Immature natural killer cell (primary cell): ENCODE measurements at regions not wholly inside any gene's neighbourhood (a gene's known extent, or its start where the extent isn't known, plus 50 kb on each side); places are given as distances from the start of the nearest gene placed in this dataset.

Experiments used
- DNase-seq, 3 donors: peaks; one replicate each; pipeline ENCODE4 v3.0.0; 2022; ENCODE audit warnings: mixed read lengths in 1 of 3
- H3K27ac Mint-ChIP-seq, 6 donors: one replicate each; pipeline ENCODE4 v1.8.0; 2020; ENCODE audit warnings: mixed read lengths in 6 of 6, mild to moderate bottlenecking in 5 of 6, inconsistent platforms in 4 of 6, moderate library complexity in 3 of 6
- H3K27me3 Mint-ChIP-seq, 3 donors: one replicate each; pipeline ENCODE4 v1.8.0; 2020 to 2021; ENCODE audit warnings: low read depth in 3 of 3, mild to moderate bottlenecking in 3 of 3, mixed read lengths in 3 of 3, moderate library complexity in 3 of 3, inconsistent platforms in 1 of 3
- H3K36me3 Mint-ChIP-seq, 3 donors: one replicate each; pipeline ENCODE4 v1.8.0; 2020; ENCODE audit warnings: mixed read lengths in 3 of 3, inconsistent platforms in 2 of 3, mild to moderate bottlenecking in 2 of 3
- H3K4me1 Mint-ChIP-seq, 2 donors: one replicate each; pipeline ENCODE4 v1.8.0; 2020; ENCODE audit warnings: inconsistent platforms in 2 of 2, mild to moderate bottlenecking in 2 of 2, mixed read lengths in 2 of 2, moderate library complexity in 1 of 2
- H3K4me3 Mint-ChIP-seq, 5 donors: one replicate each; pipeline ENCODE4 v1.8.0; 2020; ENCODE audit warnings: mild to moderate bottlenecking in 5 of 5, mixed read lengths in 5 of 5, inconsistent platforms in 3 of 5, moderate library complexity in 3 of 5
- H3K9me3 Mint-ChIP-seq, 6 donors: one replicate each; pipeline ENCODE4 v1.8.0; 2020; ENCODE audit warnings: mild to moderate bottlenecking in 6 of 6, mixed read lengths in 6 of 6, inconsistent platforms in 4 of 6, moderate library complexity in 3 of 6

- Mint-ChIP-seq H3K9me3 (peaks cover 0 to 5% (median 0%) of the 10 kb centered on the region in 6 donors), H3K36me3 (no peaks in the 10 kb centered on the region), H3K27me3 (peaks cover 0 to 4% (median 0%) of the 10 kb centered on the region in 3 donors), H3K4me3 (no peak overlapping the region), H3K4me1 (no peaks in the 10 kb centered on the region), H3K27ac (no peak overlapping the region)
- DNase-seq = no peak
These were observed 193.2 kb upstream of the GHITM start for GRCh38 chr10:83945982-83946718.

- Mint-ChIP-seq H3K4me1 (peaks cover 18 to 20% of the 10 kb centered on the region in 2 donors), H3K9me3 (peaks cover 0 to under 1% (median 0%) of the 10 kb centered on the region in 6 donors), H3K27me3 (peaks cover 0 to 3% (median 2%) of the 10 kb centered on the region in 3 donors), H3K36me3 (no peaks in the 10 kb centered on the region), H3K4me3 (no peak overlapping the region), H3K27ac (no peak overlapping the region)
- no peak for DNase-seq
These were observed 187.0 kb upstream of the GHITM start for GRCh38 chr10:83952314-83952713.

DNA sequence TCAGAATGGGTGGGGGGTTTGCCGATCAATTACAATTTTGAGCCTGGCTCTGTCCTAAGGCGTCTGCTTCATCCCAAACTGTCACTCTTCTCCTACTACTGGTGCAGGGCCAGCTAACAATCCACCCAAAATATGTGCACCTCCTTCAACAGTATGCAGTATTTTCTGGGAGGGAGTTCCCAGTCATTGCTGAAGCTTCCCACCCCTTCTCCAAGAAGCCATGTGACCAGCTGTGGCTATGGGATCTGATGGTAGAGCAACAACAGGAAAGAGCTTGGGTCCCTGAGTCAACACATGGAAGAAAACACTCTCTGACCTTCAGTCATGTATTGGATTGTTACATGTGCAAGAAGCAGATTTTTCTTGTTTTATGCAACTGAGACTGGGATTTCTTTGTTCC lies 185.7 kb upstream of the GHITM start:
- H3K27ac Mint-ChIP-seq = no peak overlapping the region
- no peaks in the 10 kb centered on the region for H3K9me3 Mint-ChIP-seq
- peaks cover 2 to 3% (median 2%) of the 10 kb centered on the region in 3 donors for H3K27me3 Mint-ChIP-seq
- no peaks in the 10 kb centered on the region for H3K36me3 Mint-ChIP-seq
- DNase-seq = no peak
- peak overlapping the region in 1 of 5 donors; percentile 16 for H3K4me3 Mint-ChIP-seq
- H3K4me1 Mint-ChIP-seq = peaks cover 25 to 27% of the 10 kb centered on the region in 2 donors

GRCh38 chr10:83954193-83954799 lies 185.0 kb upstream of the GHITM start:
- DNase-seq = no peak
- Mint-ChIP-seq H3K36me3 (no peaks in the 10 kb centered on the region), H3K4me1 (peaks cover 32 to 34% of the 10 kb centered on the region in 2 donors), H3K9me3 (no peaks in the 10 kb centered on the region), H3K27me3 (peaks cover 2 to 3% (median 2%) of the 10 kb centered on the region in 3 donors), H3K4me3 (peak overlapping the region in 3 of 5 donors; percentile 0 to 55 (median 10)), H3K27ac (no peak overlapping the region)

DNA sequence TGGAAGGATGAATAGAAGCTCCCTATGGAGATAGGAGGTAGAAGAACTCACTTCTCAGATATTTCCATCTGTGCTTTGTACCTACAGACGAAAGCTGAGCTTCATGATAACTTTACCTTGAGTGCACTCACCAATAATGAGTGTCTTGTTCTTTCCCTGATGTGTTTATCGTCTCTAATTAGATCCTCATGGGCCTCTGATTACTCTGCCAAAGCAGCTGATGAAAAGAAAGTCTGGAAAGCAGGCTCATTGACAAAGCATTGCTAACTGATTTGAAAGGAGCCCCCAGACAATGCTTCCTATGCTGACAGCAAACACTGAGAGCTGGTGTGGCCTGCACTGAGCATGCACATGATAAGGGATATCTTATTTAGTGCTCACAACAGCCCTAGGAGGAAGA lies 183.9 kb upstream of the GHITM start:
- H3K9me3 Mint-ChIP-seq = no peaks in the 10 kb centered on the region
- H3K27ac Mint-ChIP-seq = no peak overlapping the region
- no peaks in the 10 kb centered on the region for H3K36me3 Mint-ChIP-seq
- H3K4me1 Mint-ChIP-seq = peaks cover 43 to 45% of the 10 kb centered on the region in 2 donors
- H3K27me3 Mint-ChIP-seq = peaks cover 2 to 7% (median 5%) of the 10 kb centered on the region in 3 donors
- no peak overlapping the region for H3K4me3 Mint-ChIP-seq
- DNase-seq = no peak

- no peak overlapping the region for H3K4me3 Mint-ChIP-seq
- H3K36me3 Mint-ChIP-seq = no peaks in the 10 kb centered on the region
- DNase-seq = no peak
- H3K9me3 Mint-ChIP-seq = peaks cover 0 to under 1% (median 0%) of the 10 kb centered on the region in 6 donors
- peaks cover 2 to 7% (median 5%) of the 10 kb centered on the region in 3 donors for H3K27me3 Mint-ChIP-seq
- H3K4me1 Mint-ChIP-seq = peaks cover 44 to 46% of the 10 kb centered on the region in 2 donors
- peak overlapping the region in 1 of 6 donors; percentile 51 for H3K27ac Mint-ChIP-seq
These were observed 182.0 kb upstream of the GHITM start for GRCh38 chr10:83957168-83957947.

DNA sequence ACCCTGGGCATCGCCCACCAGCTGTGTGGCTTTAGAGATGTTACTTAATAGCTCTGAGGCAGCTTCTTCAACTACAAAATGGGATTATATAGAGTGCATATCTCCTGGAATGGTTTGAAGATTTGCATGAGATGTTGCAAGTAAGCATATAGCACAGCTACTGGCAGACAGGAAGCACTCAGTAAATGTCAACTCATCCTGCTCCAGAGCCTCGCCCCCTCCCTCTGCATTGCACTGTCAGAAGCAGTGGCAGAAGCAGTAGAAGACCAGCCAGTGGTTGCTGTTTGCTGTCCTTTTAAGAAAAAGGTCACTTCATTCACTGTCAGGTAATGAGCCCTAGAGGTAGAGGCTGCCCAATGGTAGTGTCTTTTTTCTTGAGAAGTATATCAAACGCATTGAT lies 180.0 kb upstream of the GHITM start:
- Mint-ChIP-seq H3K4me1 (peaks cover 28 to 33% of the 10 kb centered on the region in 2 donors), H3K4me3 (peak overlapping the region; percentile 5 to 57 (median 39)), H3K36me3 (no peaks in the 10 kb centered on the region), H3K27ac (peak overlapping the region; percentile 26 to 56 (median 41)), H3K27me3 (peaks cover 2 to 11% (median 5%) of the 10 kb centered on the region in 3 donors), H3K9me3 (peaks cover 0 to 5% (median 0%) of the 10 kb centered on the region in 6 donors)
- DNase-seq = peak in 1 of 3 donors; percentile 9

DNA sequence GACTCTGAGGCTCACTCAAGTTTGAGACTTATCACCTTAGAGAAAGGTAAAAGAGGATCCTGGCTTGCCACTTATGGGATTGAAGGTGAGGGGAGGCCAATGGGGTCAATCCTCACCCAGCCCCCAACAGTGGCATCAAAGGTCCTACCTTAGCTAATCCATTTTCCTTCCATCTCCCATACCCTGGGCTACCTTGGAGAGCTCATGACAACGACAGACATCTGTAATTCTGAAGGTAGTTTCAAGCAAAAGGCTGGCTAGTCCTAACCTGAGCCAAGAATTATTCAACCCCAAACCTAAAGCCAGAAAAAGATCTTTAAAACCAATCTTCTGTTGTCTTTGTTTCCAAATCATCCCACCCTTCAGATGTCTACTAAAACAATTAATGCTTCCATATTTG lies 179.2 kb upstream of the GHITM start:
- H3K9me3 Mint-ChIP-seq = peaks cover 0 to 5% (median 0%) of the 10 kb centered on the region in 6 donors
- DNase-seq = no peak
- H3K36me3 Mint-ChIP-seq = no peaks in the 10 kb centered on the region
- H3K27ac Mint-ChIP-seq = peak overlapping the region in 1 of 6 donors; percentile 38
- peaks cover 2 to 8% (median 5%) of the 10 kb centered on the region in 3 donors for H3K27me3 Mint-ChIP-seq
- peak overlapping the region in 2 of 5 donors; percentile 39 to 57 for H3K4me3 Mint-ChIP-seq
- peaks cover 24 to 28% of the 10 kb centered on the region in 2 donors for H3K4me1 Mint-ChIP-seq

DNA sequence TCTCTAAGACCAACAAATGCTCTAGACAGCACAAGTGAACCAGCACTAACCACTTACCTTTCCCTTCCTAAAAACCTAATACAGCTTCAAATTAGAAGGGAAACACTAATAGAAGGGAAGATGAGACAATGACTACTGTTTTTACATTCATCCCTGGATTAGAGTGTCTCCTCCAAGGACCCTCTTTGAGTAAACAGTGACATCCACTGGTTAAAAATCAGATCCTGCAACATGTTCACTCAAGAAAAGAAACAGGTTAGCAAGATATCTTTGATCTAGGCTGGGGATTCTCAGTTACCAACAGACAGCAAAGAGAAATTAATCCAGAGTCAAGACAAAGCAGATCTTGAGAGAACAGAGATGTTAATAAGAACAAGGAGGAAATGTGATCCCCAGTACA lies 177.7 kb upstream of the GHITM start:
- Mint-ChIP-seq H3K4me1 (peaks cover 24 to 28% of the 10 kb centered on the region in 2 donors), H3K4me3 (no peak overlapping the region), H3K9me3 (peaks cover 0 to 5% (median 0%) of the 10 kb centered on the region in 6 donors), H3K36me3 (no peaks in the 10 kb centered on the region), H3K27ac (no peak overlapping the region), H3K27me3 (peaks cover 4 to 11% (median 5%) of the 10 kb centered on the region in 3 donors)
- DNase-seq = no peak

GRCh38 chr10:83963446-83963845 lies 175.9 kb upstream of the GHITM start:
- Mint-ChIP-seq H3K9me3 (peaks cover 0 to 5% (median 0%) of the 10 kb centered on the region in 6 donors), H3K4me1 (peaks cover 21% of the 10 kb centered on the region in 2 donors), H3K27me3 (peaks cover 3 to 11% (median 5%) of the 10 kb centered on the region in 3 donors), H3K36me3 (no peaks in the 10 kb centered on the region), H3K27ac (no peak overlapping the region), H3K4me3 (no peak overlapping the region)
- no peak for DNase-seq

DNA sequence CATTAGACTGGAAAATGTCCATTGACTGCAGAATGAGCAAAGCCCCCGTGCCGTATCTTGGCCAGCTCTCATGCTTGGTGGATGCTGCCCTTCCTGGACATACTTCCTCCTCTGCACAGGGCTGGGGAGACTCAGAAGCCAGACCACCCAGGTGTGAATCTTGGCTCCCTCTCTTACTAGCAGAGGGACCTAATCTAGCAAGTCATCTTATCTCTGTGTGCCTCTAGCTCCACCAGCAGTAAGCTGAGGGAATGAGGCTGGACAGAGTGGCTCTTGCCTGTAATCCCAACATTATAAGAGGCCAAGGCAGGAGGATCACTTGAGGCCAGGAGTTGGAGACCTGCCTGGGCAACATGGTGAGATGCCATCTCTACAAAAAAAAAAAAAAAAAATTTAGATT lies 173.8 kb upstream of the GHITM start:
- H3K36me3 Mint-ChIP-seq = no peaks in the 10 kb centered on the region

GRCh38 chr10:83968052-83968451 lies 171.3 kb upstream of the GHITM start:
- Mint-ChIP-seq H3K27me3 (peaks cover 0 to 7% (median 3%) of the 10 kb centered on the region in 3 donors), H3K4me3 (no peak overlapping the region), H3K36me3 (no peaks in the 10 kb centered on the region), H3K27ac (no peak overlapping the region), H3K9me3 (no peaks in the 10 kb centered on the region), H3K4me1 (no peaks in the 10 kb centered on the region)
- no peak for DNase-seq

More for the DNA sequence above, 173.8 kb upstream of the GHITM start:
- Mint-ChIP-seq H3K9me3 (peaks cover 0 to 5% (median 0%) of the 10 kb centered on the region in 6 donors), H3K4me3 (no peak overlapping the region), H3K27me3 (peaks cover 0 to 8% (median 5%) of the 10 kb centered on the region in 3 donors), H3K4me1 (peaks cover under 1% of the 10 kb centered on the region in 2 donors), H3K27ac (no peak overlapping the region)
- no peak for DNase-seq

DNA sequence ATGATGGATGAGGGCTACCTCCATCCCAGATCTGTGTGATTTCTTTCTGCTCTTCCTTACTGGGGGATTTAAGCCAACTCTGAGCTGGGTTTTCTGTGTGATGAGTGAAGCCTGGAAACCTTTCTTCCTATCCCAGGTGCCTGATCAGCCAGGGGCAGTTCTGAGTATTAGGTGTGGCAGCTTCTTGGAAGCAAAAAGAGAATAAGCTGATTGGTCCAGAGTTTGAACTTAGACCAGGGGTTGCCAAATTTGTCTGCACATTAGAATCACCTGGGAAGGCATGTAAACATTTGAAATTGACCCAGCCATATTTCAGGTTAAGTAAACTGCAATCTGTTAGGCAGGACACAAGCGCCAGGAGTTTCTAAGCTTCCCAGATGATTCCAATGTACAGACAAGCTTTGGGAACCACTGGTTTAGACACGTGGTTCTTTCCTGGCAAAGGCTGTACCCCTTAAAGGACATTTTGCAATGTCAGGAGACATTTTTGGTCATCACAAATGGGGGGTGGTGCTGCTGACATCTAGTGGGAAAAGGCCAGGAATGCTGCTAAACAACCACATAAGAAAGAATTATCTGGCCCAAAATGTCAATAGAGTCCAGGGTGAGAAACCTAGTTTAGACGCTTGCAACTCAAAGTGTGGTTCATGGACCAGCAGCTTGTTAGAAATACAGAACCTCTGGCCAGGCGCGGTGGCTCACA lies 160.5 kb upstream of the GHITM start:
- no peaks in the 10 kb centered on the region for H3K36me3 Mint-ChIP-seq
- no peak overlapping the region for H3K27ac Mint-ChIP-seq
- H3K27me3 Mint-ChIP-seq = no peaks in the 10 kb centered on the region
- no peaks in the 10 kb centered on the region for H3K4me1 Mint-ChIP-seq
- H3K9me3 Mint-ChIP-seq = no peaks in the 10 kb centered on the region
- H3K4me3 Mint-ChIP-seq = no peak overlapping the region
- no peak for DNase-seq
